ENCODE measurements at regions not wholly inside any gene's neighbourhood (a gene's known extent, or its start where the extent isn't known, plus 50 kb on each side); places are given as distances from the start of the nearest gene placed in this dataset.

- Histone ChIP-seq H3K79me2 (ENCODE audit: control insufficient read depth, insufficient read depth, low read length) (no peaks in the 10 kb centered on the region), H3K4me1 (ENCODE audit: control insufficient read depth, extremely low read depth, insufficient read depth, low read length) (peaks cover 6% of the 10 kb centered on the region), H2AFZ (ENCODE audit: control insufficient read depth, low read length) (no peak overlapping the region), H4K20me1 (ENCODE audit: control insufficient read depth, extremely low read depth, insufficient read depth, low read length) (no peaks in the 10 kb centered on the region), H3K27me3 (ENCODE audit: control insufficient read depth, extremely low read depth, insufficient read depth, low read length) (no peaks in the 10 kb centered on the region), H3K27ac (ENCODE audit: control insufficient read depth, insufficient read depth, low read length) (no peak overlapping the region), H3K9me1 (ENCODE audit: control insufficient read depth, extremely low read depth, insufficient read depth, low read length) (no peaks in the 10 kb centered on the region), H3K36me3 (ENCODE audit: control insufficient read depth in 2 of 2, extremely low read depth in 1 of 2, insufficient read depth in 2 of 2, low read length in 2 of 2) (no peaks in the 10 kb centered on the region), H3K9me3 (ENCODE audit: control insufficient read depth, low read depth, low read length) (no peaks in the 10 kb centered on the region), H3K4me3 (ENCODE audit: control insufficient read depth in 2 of 3, extremely low read depth in 1 of 3, insufficient read depth in 2 of 3, low read depth in 1 of 3, low read length in 3 of 3) (no peak overlapping the region), H3K4me2 (ENCODE audit: control insufficient read depth, extremely low read depth, insufficient read depth, low read depth, low read length) (no peak overlapping the region), H3K9ac (ENCODE audit: control insufficient read depth, extremely low read depth, insufficient read depth, low read length) (no peak overlapping the region)
- FAIRE-seq (no peak), DNase-seq (ENCODE audit: low read depth, low spot score) (no peak)
- dilution Hi-C loops (cut with MboI; ENCODE audit: extremely low pct_ligation_motif_present, low sequenced_read_pairs), result no loop called here
- no peak for TF ChIP-seq EZH2 (IDR thresholded peaks at IDR 0.05; ENCODE audit: low read length)
- no peak for TF ChIP-seq CTCF (optimal IDR thresholded peaks at IDR 0.05 in 1 of 3, IDR thresholded peaks at IDR 0.05 in 1 of 3, conservative IDR thresholded peaks at IDR 0.05 in 1 of 3; ENCODE audit: extremely low read depth in 1 of 3, insufficient read depth in 2 of 3, low read length in 3 of 3)
Measured at GRCh38 chr18:10093445-10093844, 179.6 kb downstream of the VAPA start.

- Histone ChIP-seq H3K36me3 (ENCODE audit: control insufficient read depth in 2 of 2, extremely low read depth in 1 of 2, insufficient read depth in 2 of 2, low read length in 2 of 2) (no peaks in the 10 kb centered on the region), H3K9me3 (ENCODE audit: control insufficient read depth, low read depth, low read length) (no peaks in the 10 kb centered on the region), H3K4me3 (ENCODE audit: control insufficient read depth in 2 of 3, extremely low read depth in 1 of 3, insufficient read depth in 2 of 3, low read depth in 1 of 3, low read length in 3 of 3) (no peak overlapping the region), H3K9me1 (ENCODE audit: control insufficient read depth, extremely low read depth, insufficient read depth, low read length) (no peaks in the 10 kb centered on the region), H4K20me1 (ENCODE audit: control insufficient read depth, extremely low read depth, insufficient read depth, low read length) (no peaks in the 10 kb centered on the region), H3K27me3 (ENCODE audit: control insufficient read depth, extremely low read depth, insufficient read depth, low read length) (no peaks in the 10 kb centered on the region), H2AFZ (ENCODE audit: control insufficient read depth, low read length) (no peak overlapping the region), H3K9ac (ENCODE audit: control insufficient read depth, extremely low read depth, insufficient read depth, low read length) (no peak overlapping the region), H3K4me2 (ENCODE audit: control insufficient read depth, extremely low read depth, insufficient read depth, low read depth, low read length) (peak overlapping the region; percentile 23), H3K27ac (ENCODE audit: control insufficient read depth, insufficient read depth, low read length) (no peak overlapping the region), H3K79me2 (ENCODE audit: control insufficient read depth, insufficient read depth, low read length) (no peaks in the 10 kb centered on the region), H3K4me1 (ENCODE audit: control insufficient read depth, extremely low read depth, insufficient read depth, low read length) (peaks cover 6% of the 10 kb centered on the region)
- DNase-seq (ENCODE audit: low read depth, low spot score) (no peak), FAIRE-seq (peak; percentile 34)
- dilution Hi-C loops (cut with MboI; ENCODE audit: extremely low pct_ligation_motif_present, low sequenced_read_pairs), result no loop called here
- TF ChIP-seq EZH2 (IDR thresholded peaks at IDR 0.05; ENCODE audit: low read length) (no peak), CTCF (optimal IDR thresholded peaks at IDR 0.05 in 1 of 3, IDR thresholded peaks at IDR 0.05 in 1 of 3, conservative IDR thresholded peaks at IDR 0.05 in 1 of 3; ENCODE audit: extremely low read depth in 1 of 3, insufficient read depth in 2 of 3, low read length in 3 of 3) (no peak)
Measured at GRCh38 chr18:10094154-10094553, 180.3 kb downstream of the VAPA start.

Measured in keratinocyte (primary cell).